Central memory CD8-positive, alpha-beta T cell (primary cell): ENCODE measurements at regions not wholly inside any gene's neighbourhood (a gene's known extent, or its start where the extent isn't known, plus 50 kb on each side); places are given as distances from the start of the nearest gene placed in this dataset.

Experiments used
- ATAC-seq: fragments of 150-1000 bp; cut with Tn5 transposase; replicated peaks from 2 replicates; pipeline ENCODE4 v1.10.0; 2022; ENCODE audit warnings: mild to moderate bottlenecking, moderate FRiP score, moderate number of reproducible peaks; ENCODE audit not compliant: poor library complexity, severe bottlenecking; ENCODE audit errors: extremely low read depth
- DNase-seq, 2 donors: peaks; one replicate each; pipeline ENCODE4 v3.0.0; 2021; ENCODE audit warnings: low spot score in 2 of 2
- H3K27ac Mint-ChIP-seq: one replicate; pipeline ENCODE4 v1.8.0; 2022; ENCODE audit warnings: low read depth, mild to moderate bottlenecking, moderate library complexity, mixed read lengths
- H3K27me3 Mint-ChIP-seq: one replicate; pipeline ENCODE4 v1.8.0; 2022; ENCODE audit warnings: mixed read lengths
- H3K36me3 Mint-ChIP-seq: one replicate; pipeline ENCODE4 v1.8.0; 2022; ENCODE audit warnings: mild to moderate bottlenecking, moderate library complexity, mixed read lengths; ENCODE audit not compliant: insufficient read depth
- H3K4me1 Mint-ChIP-seq: one replicate; pipeline ENCODE4 v1.8.0; 2022; ENCODE audit warnings: mixed read lengths
- H3K4me3 Mint-ChIP-seq: one replicate; pipeline ENCODE4 v1.8.0; 2022; ENCODE audit warnings: mild to moderate bottlenecking, moderate library complexity, mixed read lengths
- H3K9me3 Mint-ChIP-seq: one replicate; pipeline ENCODE4 v1.8.0; 2022; ENCODE audit warnings: mixed read lengths

DNA sequence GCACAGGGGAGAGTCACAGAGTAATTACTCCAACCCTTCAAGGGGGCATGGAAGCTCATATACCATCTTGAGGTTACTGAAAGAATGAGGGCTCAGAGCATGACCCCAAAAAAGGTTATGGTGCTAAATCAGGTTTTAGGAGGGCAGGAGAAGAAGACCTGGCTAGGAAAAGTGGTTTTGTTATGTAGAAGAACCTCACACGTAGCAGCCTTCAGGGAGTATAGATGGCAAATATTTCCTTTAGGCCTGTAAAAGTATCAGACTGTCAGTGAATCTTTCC lies 102.0 kb upstream of the PDE5A start:
- Mint-ChIP-seq H3K4me1 (no peaks in the 10 kb centered on the region), H3K27me3 (peaks cover 29% of the 10 kb centered on the region), H3K27ac (no peak overlapping the region), H3K4me3 (no peak overlapping the region), H3K36me3 (peaks cover 1% of the 10 kb centered on the region), H3K9me3 (peaks cover 6% of the 10 kb centered on the region)
- no peak for ATAC-seq
- DNase-seq, result no peak

DNA sequence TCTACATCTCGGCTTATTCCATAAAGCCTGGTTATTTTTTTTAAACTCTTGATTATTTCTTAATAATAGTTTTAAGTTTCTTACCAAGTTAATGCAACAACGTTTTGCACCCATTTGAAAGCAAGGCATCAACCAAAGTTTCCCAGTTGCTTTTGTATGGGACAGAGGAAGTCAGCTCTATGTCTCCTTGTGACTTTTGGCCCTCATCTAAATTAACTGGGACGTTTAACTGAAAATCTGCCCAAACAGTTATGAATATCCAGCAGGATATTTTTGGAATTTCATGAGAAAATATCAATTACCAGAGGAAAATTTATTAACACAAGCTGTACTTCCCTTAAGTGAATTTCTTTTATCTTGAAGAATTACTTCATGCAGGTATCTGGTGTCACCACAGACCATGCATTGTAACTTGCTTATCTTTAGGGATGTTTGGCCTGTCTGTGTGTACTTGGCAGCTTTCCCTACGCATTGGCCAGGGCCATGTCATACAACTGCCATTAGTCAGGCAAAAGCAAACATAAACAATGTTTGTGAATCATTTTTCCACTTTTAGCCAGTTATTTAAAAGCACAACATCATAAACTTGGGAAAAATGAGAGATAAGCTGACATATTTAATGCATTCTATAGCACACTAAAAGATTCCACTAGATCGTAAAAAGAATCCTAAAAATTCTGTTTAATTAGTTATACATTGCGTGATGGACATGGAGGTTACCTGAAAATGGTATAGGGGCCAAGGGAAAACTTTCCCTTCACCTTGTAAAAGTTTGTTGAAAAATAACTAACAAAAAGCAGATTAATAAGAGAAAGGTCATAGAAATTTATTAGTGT lies 101.4 kb upstream of the PDE5A start:
- DNase-seq, result no peak
- Mint-ChIP-seq H3K4me1 (no peaks in the 10 kb centered on the region), H3K27ac (no peak overlapping the region), H3K36me3 (peaks cover 1% of the 10 kb centered on the region), H3K27me3 (peaks cover 25% of the 10 kb centered on the region), H3K4me3 (no peak overlapping the region), H3K9me3 (peaks cover 6% of the 10 kb centered on the region)
- ATAC-seq, result no peak

DNA sequence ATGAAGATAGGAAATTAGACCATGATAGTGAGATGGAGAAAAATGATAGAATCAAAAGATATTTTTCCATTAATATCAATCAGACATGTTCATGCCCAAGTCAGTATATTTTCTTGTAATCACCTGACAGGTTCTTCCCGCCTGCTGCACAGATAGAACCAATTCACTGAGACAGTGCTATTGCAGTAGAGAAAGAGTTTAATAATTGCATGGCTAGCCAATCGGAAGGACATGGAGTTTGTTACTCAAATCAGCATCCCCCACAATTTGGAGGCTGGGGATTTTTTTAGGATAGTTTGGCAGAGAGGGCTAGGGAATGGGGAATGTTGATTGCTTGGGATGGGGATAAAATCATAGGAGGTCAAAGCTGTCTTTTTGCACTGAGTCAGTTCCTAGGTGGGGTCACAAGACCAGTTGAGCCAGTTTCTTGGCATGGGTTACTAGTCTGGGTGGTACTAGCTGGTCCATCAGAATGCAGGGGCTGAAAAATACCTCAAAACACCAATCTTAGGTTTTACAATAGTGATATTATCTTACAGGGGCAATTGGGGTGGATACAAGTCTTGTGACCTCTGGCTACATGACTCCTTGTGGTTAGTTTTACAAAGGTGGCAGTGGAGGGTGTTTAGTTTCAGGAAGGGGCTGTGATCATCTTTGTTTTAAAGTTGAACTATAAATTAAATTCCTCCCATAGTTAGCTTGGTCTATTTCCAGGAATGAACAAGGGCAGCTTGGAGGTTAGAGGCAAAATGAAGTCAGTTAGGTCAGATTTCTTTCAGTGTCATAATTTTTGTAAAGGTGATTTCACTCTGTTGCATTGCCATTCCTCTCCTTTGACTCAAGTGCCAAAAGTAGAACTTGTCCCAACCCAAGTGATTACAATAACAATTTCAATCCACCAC lies 100.3 kb upstream of the PDE5A start:
- Mint-ChIP-seq H3K36me3 (peaks cover 1% of the 10 kb centered on the region), H3K4me1 (no peaks in the 10 kb centered on the region), H3K27me3 (peaks cover 14% of the 10 kb centered on the region), H3K4me3 (no peak overlapping the region), H3K27ac (no peak overlapping the region), H3K9me3 (peaks cover 6% of the 10 kb centered on the region)
- DNase-seq, result no peak
- no peak for ATAC-seq

DNA sequence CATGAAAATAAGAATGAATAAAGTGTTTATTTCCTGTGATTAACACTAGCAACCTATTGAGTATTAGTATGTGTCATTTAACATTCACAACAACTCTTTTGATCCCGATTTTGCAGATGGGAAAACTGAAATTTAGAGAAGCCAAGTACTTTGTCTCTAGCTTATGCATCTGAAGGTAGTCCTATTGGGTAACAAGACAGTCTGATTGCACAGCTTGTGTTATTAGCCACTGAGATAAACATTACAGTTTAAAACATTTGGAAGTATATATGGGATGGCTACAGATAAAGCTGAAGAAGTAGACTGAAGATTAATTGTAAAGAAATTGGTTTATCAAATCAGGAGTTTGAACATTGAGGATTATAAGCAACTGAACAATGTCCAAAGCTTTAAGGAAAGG lies 99.6 kb upstream of the PDE5A start:
- Mint-ChIP-seq H3K27ac (no peak overlapping the region), H3K4me3 (no peak overlapping the region), H3K27me3 (peaks cover 6% of the 10 kb centered on the region), H3K36me3 (peaks cover 1% of the 10 kb centered on the region), H3K4me1 (no peaks in the 10 kb centered on the region), H3K9me3 (peaks cover 6% of the 10 kb centered on the region)
- no peak for DNase-seq
- ATAC-seq, result no peak

DNA sequence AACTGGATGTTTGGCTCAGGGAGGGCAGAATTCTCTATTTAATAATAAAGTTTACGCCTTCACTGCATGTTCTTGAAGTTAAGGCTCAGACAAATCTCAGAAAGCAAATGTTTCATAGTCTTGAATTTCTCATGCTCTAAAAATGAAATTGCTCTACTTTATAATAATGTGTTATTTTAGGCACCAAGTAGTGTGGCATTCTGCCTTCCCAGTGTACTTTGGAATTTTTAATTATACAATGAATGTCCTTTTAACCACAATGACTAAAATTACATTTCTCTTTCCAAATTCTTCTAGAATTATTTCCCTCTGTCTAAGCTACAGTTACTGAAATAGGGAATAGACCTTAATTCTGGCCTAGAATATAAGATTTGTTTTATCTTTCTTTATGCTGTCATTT lies 97.9 kb upstream of the PDE5A start:
- Mint-ChIP-seq H3K4me1 (no peaks in the 10 kb centered on the region), H3K27ac (no peak overlapping the region), H3K36me3 (peaks cover 1% of the 10 kb centered on the region), H3K27me3 (no peaks in the 10 kb centered on the region), H3K4me3 (no peak overlapping the region), H3K9me3 (peaks cover 6% of the 10 kb centered on the region)
- no peak for ATAC-seq
- no peak for DNase-seq

DNA sequence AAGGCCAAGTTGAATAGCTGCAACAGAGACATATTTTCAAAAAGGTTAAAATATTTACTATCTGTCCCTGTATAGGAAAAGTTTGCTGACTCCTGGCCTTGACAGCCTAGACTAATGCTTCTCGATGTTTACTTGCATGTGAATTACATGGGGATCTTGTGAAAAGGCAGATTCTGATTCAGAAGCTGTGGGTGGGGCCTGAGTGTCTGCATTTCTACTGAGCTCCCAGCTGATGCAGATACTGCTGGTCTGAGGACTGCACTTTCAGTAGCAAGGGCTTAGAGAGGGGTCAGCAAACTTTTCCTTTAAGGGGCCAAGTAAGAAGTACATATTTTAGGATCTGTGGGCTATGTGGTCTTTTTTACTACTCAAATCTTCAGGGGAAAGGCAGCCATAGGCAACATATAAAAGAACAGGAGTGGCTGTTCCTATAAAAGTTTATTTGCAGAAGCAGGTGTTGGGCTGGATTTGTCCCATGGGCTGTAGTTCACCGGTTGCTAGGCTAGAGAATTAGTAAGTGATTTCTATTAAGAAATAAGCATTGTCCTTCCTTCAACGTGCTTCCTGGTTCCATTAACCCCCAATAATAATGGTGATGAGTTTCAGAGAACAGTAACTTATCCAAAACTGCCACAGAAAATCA lies 97.2 kb upstream of the PDE5A start:
- Mint-ChIP-seq H3K4me3 (no peak overlapping the region), H3K36me3 (peaks cover 1% of the 10 kb centered on the region), H3K27ac (no peak overlapping the region), H3K4me1 (no peaks in the 10 kb centered on the region), H3K27me3 (no peaks in the 10 kb centered on the region), H3K9me3 (peaks cover 6% of the 10 kb centered on the region)
- DNase-seq (no peak), ATAC-seq (no peak)

DNA sequence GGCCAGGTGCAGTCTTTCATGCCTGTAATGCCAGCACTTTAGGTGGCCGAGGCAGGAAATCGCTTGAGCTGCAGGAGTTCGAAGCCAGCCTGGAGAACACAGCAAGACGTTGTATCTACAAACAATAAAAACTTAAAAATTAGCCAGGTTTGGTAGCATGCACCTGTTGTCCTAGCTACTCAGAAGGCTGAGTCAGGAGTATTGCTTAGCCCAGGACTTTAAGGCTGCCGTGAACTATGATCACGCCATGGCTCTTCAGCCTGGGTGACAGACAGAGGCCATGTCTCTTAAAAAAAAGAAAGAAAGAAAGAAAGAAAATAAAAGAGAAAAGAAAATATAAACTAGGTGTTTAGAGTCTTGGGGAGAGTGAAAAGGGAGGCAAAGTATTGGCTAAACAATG lies 96.4 kb upstream of the PDE5A start:
- peaks cover 1% of the 10 kb centered on the region for H3K36me3 Mint-ChIP-seq
- DNase-seq (no peak), ATAC-seq (no peak)
- H3K4me3 Mint-ChIP-seq, result no peak overlapping the region
- H3K27ac Mint-ChIP-seq, result no peak overlapping the region
- H3K4me1 Mint-ChIP-seq, result no peaks in the 10 kb centered on the region
- no peaks in the 10 kb centered on the region for H3K27me3 Mint-ChIP-seq
- H3K9me3 Mint-ChIP-seq, result peaks cover 6% of the 10 kb centered on the region

DNA sequence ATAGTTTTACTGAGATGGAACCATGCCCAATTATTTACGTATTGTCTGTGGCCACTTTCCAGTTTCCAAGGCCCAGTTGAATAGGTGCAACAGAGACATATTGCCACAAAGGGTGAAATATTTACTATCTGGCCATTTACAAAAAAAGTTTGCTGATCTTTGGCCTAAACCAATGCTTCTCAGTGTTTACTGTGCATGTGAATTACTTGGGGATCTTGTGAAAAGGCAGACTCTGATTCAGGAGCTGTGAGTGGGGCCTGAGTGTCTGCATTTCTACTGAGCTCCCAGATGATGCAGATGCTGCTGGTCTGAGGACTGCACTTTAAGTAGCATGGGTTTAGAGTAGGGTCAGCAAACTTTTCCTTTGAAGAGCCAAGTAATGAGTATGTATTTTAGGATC lies 94.1 kb upstream of the PDE5A start:
- no peak overlapping the region for H3K4me3 Mint-ChIP-seq
- no peak for DNase-seq
- ATAC-seq, result no peak
- no peaks in the 10 kb centered on the region for H3K4me1 Mint-ChIP-seq
- H3K36me3 Mint-ChIP-seq, result peaks cover 1% of the 10 kb centered on the region
- H3K27ac Mint-ChIP-seq, result no peak overlapping the region
- no peaks in the 10 kb centered on the region for H3K27me3 Mint-ChIP-seq
- H3K9me3 Mint-ChIP-seq, result no peaks in the 10 kb centered on the region

DNA sequence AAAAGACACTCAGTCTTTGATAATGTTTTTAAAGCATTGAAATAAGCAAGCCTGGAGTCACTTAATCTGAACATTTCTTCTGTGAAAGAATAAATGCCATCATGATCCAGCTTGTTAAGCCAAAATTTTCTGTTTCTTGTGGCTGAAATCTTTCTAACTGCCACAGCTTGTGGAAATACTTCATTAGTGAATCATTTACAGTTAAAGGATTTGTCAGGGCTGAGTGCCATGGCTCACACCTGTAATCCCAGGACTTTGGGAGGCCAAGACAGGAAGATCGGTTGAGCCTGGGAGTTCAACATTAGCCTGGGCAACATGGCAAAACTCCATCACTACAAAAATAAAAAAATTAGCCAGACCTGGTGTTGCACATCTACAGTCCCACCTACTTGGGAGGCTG lies 93.3 kb upstream of the PDE5A start:
- Mint-ChIP-seq H3K27ac (no peak overlapping the region), H3K9me3 (no peaks in the 10 kb centered on the region), H3K4me1 (no peaks in the 10 kb centered on the region), H3K27me3 (no peaks in the 10 kb centered on the region), H3K36me3 (peaks cover 1% of the 10 kb centered on the region), H3K4me3 (no peak overlapping the region)
- DNase-seq, result no peak
- no peak for ATAC-seq

DNA sequence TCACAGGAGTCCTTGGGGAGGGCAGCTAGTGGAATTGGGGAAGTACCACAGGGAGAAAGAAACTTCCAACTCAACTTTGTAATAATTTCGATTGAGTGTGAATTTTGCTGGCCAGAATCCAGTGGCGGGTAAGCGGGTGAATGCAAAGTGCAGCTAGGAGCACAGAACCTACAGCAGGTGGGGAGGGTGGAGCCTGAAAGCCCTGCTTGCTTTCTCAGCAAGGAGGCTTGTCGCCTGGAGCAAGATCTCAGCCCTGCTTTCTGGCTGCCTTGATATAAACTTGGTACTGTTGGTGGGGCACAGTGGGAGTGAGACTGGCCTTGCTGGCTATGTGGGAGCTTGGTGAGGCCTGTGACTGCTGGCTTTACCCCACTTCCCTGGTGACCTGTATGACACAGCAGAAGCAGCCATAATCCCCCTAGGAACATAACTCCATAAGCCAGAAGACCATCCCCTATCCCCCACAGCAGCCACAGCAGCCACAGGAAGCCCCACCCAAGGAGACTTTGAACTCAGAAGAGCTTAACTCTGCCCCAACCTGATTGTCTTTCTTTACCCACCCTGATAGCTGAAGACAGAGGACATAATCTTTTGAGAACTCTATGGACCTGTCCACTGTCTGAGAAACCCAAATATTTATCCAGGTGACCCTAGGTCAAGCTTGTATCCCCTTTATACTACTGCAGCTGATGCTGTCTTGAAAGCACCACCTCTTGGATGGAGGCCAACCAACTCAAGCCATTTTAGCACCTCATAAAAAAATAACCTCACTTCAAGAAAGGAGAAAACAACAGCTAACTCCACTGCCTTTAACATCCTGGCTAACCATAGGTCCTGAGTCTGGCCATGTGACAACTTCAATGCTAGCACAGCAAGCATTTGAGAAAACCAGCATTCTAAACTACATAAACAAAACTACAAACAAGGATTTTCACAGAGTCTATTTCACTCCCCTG lies 87.2 kb upstream of the PDE5A start:
- ATAC-seq, result no peak
- H3K36me3 Mint-ChIP-seq, result no peaks in the 10 kb centered on the region
- no peak for DNase-seq
- H3K4me3 Mint-ChIP-seq, result no peak overlapping the region
- no peaks in the 10 kb centered on the region for H3K4me1 Mint-ChIP-seq
- H3K27me3 Mint-ChIP-seq, result peaks cover 25% of the 10 kb centered on the region
- H3K27ac Mint-ChIP-seq, result no peak overlapping the region
- peaks cover 26% of the 10 kb centered on the region for H3K9me3 Mint-ChIP-seq

DNA sequence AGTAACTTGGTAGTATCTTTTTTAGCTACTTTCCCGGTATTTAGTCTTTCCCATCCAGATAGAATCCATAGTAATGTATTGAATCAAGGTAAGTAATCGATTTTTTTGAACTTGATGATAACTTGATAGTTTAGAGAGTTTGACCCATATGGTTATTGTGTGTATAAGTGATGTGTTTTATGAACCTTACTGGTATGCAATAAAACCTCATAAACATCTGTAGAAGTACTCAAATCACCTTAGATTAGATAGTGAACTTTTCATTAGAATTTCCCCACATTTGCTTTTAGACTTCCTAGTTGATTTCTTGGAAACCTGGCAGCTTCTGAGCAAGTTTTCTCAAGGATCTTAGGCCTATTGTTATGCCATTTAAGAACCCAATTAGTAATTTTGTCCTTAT lies 80.8 kb upstream of the PDE5A start:
- Mint-ChIP-seq H3K4me1 (no peaks in the 10 kb centered on the region), H3K36me3 (no peaks in the 10 kb centered on the region), H3K27ac (no peak overlapping the region), H3K4me3 (no peak overlapping the region), H3K27me3 (peaks cover 27% of the 10 kb centered on the region), H3K9me3 (peaks cover 15% of the 10 kb centered on the region)
- no peak for DNase-seq
- no peak for ATAC-seq

DNA sequence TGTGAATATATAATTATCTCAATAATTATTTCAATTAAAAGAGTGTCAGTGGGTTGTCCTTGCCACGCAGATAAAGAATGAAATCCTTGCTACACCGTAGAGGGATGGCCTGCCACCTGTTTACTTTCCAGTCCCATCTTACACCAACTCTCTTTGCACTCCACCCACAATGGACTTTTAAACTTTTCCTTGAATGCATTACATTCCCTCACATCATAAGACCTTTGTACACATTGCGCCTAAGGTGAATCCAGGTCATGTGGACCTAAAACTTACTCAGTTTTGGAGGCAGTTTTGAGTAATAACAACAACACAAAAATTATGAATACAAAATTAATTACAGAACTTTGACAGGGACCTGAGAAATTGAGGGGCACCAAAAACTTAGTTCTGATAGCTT lies 78.7 kb upstream of the PDE5A start:
- H3K36me3 Mint-ChIP-seq, result no peaks in the 10 kb centered on the region
- DNase-seq (no peak), ATAC-seq (no peak)
- H3K27me3 Mint-ChIP-seq, result peaks cover 14% of the 10 kb centered on the region
- H3K4me1 Mint-ChIP-seq, result no peaks in the 10 kb centered on the region
- no peak overlapping the region for H3K4me3 Mint-ChIP-seq
- peaks cover 8% of the 10 kb centered on the region for H3K9me3 Mint-ChIP-seq
- no peak overlapping the region for H3K27ac Mint-ChIP-seq
